GM06990 (cell line): ENCODE measurements at regions not wholly inside any gene's neighbourhood (a gene's known extent, or its start where the extent isn't known, plus 50 kb on each side); places are given as distances from the start of the nearest gene placed in this dataset.

Experiments
- DNase-seq: peaks from one replicate; pipeline ENCODE4 v3.0.0-alpha.2; 2011; ENCODE audit not compliant: insufficient read length; ENCODE audit errors: extremely low read depth
- H3K27me3 ChIP-seq: replicated peaks from 2 replicates; pipeline ENCODE4 v1.6.0; 2011; ENCODE audit warnings: low read length; ENCODE audit not compliant: control insufficient read depth, insufficient read depth
- H3K36me3 ChIP-seq: 2 replicates; pipeline ENCODE4 v1.5.1; 2011; ENCODE audit warnings: low read length; ENCODE audit not compliant: control insufficient read depth, insufficient read depth
- H3K4me3 ChIP-seq: replicated peaks from 2 replicates; pipeline ENCODE4 v1.5.1; 2011; ENCODE audit warnings: low read depth, mild to moderate bottlenecking, control low read depth, low read length
- CTCF ChIP-seq: IDR thresholded peaks from 2 replicates; pipeline ENCODE4 v1.5.1; 2011; ENCODE audit warnings: low read length, control low read depth, mild to moderate bottlenecking, inconsistent platforms; ENCODE audit not compliant: insufficient read depth, poor library complexity, severe bottlenecking

- H3K4me3 ChIP-seq = peak overlapping the region; percentile 73
- TF ChIP-seq CTCF = no peak
Measured at GRCh38 chr2:64767670-64768468, 114.2 kb upstream of the SERTAD2 start.

GRCh38 chr2:64768491-64769005 is 114.8 kb upstream of the SERTAD2 start:
- no peak for DNase-seq
- Histone ChIP-seq H3K36me3 (no peaks in the 10 kb centered on the region), H3K4me3 (peak overlapping the region; percentile 73), H3K27me3 (no peaks in the 10 kb centered on the region)
- TF ChIP-seq CTCF = no peak

More at GRCh38 chr2:64767670-64768468, 114.2 kb upstream of the SERTAD2 start:
- Histone ChIP-seq H3K36me3 (no peaks in the 10 kb centered on the region), H3K27me3 (no peaks in the 10 kb centered on the region)
- DNase-seq = peak; percentile 86

GRCh38 chr2:64769392-64770044 is 115.8 kb upstream of the SERTAD2 start:
- no peak for DNase-seq
- Histone ChIP-seq H3K4me3 (no peak overlapping the region), H3K27me3 (no peaks in the 10 kb centered on the region), H3K36me3 (no peaks in the 10 kb centered on the region)
- TF ChIP-seq CTCF = no peak

- no peak for TF ChIP-seq CTCF
- H3K4me3 ChIP-seq = no peak overlapping the region
- no peak for DNase-seq
- H3K27me3 ChIP-seq = no peaks in the 10 kb centered on the region
- no peaks in the 10 kb centered on the region for H3K36me3 ChIP-seq
Measured at GRCh38 chr2:64770137-64770780, 116.5 kb upstream of the SERTAD2 start.

- no peak for TF ChIP-seq CTCF
- Histone ChIP-seq H3K36me3 (no peaks in the 10 kb centered on the region), H3K4me3 (no peak overlapping the region), H3K27me3 (no peaks in the 10 kb centered on the region)
- DNase-seq = no peak
Measured at GRCh38 chr2:64770781-64771334, 117.1 kb upstream of the SERTAD2 start.
